ENCODE measurements at regions not wholly inside any gene's neighbourhood (a gene's known extent, or its start where the extent isn't known, plus 50 kb on each side); places are given as distances from the start of the nearest gene placed in this dataset.

DNA sequence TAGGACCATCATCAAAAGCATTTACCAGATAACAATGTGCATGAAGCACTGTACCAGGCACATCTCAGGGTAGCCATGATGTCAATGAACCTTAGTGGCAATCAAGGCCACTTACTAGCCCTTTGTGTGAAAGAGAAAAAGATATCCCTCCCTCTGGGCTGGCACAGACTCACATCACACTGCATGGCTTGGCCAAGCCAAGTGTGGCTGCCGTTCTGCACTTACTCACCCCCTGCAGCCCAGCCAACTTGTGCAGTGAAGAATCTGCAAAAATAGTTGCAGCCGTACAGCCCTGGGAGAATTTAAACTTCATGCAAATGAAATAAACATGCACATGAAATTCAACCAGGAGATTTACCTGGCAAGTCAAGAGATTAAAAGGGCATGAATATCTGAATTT is 333.5 kb downstream of the DEPDC1B start:
- H3K27ac ChIP-seq, result no peak overlapping the region
- H3K4me3 ChIP-seq, result no peak overlapping the region
- H3K4me1 ChIP-seq, result peaks cover 0 to 21% (median 11%) of the 10 kb centered on the region in 4 donors
- TF ChIP-seq POLR2A (IDR thresholded peaks at IDR 0.05), result no peak
- TF ChIP-seq, protein P1, sequence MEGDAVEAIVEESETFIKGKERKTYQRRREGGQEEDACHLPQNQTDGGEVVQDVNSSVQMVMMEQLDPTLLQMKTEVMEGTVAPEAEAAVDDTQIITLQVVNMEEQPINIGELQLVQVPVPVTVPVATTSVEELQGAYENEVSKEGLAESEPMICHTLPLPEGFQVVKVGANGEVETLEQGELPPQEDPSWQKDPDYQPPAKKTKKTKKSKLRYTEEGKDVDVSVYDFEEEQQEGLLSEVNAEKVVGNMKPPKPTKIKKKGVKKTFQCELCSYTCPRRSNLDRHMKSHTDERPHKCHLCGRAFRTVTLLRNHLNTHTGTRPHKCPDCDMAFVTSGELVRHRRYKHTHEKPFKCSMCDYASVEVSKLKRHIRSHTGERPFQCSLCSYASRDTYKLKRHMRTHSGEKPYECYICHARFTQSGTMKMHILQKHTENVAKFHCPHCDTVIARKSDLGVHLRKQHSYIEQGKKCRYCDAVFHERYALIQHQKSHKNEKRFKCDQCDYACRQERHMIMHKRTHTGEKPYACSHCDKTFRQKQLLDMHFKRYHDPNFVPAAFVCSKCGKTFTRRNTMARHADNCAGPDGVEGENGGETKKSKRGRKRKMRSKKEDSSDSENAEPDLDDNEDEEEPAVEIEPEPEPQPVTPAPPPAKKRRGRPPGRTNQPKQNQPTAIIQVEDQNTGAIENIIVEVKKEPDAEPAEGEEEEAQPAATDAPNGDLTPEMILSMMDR (IDR thresholded peaks at IDR 0.05), result no peak
- TF ChIP-seq POLR2AphosphoS5 (IDR thresholded peaks at IDR 0.05), result no peak
- no peak for TF ChIP-seq EP300 (IDR thresholded peaks at IDR 0.05)
- H3K36me3 ChIP-seq, result no peaks in the 10 kb centered on the region
- WGBS, 5 donors, result 4 to 43% (median 33%) methylated on average over 2 of the region's 2 CpGs
- DNase-seq, result no peak
- no peaks in the 10 kb centered on the region for H3K27me3 ChIP-seq
- H3K9me3 ChIP-seq, result no peaks in the 10 kb centered on the region
- intact Hi-C loops (cut with DNase I; ENCODE audit: low total_unique reads), result no loop called here

DNA sequence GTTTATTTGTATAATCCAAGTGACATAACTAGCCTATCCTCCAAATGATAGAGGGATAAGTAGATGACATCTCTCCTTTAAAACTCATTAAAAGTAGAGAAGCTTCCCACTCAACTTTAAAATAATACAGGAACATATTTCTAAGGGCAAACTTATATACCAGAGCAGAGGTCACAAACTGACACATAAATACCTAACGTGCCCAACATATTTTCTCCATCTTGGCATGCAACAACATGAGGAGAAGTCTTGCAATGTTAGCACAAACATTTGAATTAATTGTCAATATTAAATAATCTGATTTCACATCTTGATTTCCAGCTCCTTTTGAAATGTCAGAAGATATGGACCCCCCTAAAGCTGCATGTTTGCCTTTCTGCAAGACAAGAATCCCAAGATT is 335.0 kb downstream of the DEPDC1B start:
- no peak for DNase-seq
- H3K4me3 ChIP-seq, result no peak overlapping the region
- H3K27ac ChIP-seq, result no peak overlapping the region
- WGBS, 5 donors, result 28 to 45% (median 40%) methylated on average over 1 of the region's 1 CpG
- TF ChIP-seq, protein P1 (IDR thresholded peaks at IDR 0.05), result no peak
- TF ChIP-seq EP300 (IDR thresholded peaks at IDR 0.05) (no peak), POLR2AphosphoS5 (IDR thresholded peaks at IDR 0.05) (no peak), POLR2A (IDR thresholded peaks at IDR 0.05) (no peak)
- intact Hi-C loops (cut with DNase I; ENCODE audit: low total_unique reads), result no loop called here
- no peaks in the 10 kb centered on the region for H3K27me3 ChIP-seq
- H3K4me1 ChIP-seq, result peaks cover 0 to 8% (median 6%) of the 10 kb centered on the region in 4 donors
- H3K36me3 ChIP-seq, result no peaks in the 10 kb centered on the region
- no peaks in the 10 kb centered on the region for H3K9me3 ChIP-seq

DNA sequence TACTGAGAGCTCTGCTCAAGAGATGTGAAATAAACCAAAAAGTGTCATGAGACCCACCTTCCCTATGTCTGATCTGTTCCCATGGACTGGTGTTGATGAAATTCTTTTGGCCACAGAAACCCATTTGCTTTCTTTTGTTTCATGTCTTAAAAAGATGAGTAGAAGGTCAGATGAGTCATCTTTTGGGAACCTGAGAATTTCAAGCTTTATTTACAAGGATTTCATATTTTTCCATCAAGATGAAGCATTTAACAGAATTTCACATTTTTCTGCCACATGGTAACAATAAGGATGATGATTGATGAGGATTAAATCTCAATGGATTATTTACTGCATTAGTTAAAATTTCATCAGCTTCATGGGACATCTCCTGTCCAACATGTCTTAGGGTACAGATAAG is 337.8 kb downstream of the DEPDC1B start:
- intact Hi-C loops (cut with DNase I; ENCODE audit: low total_unique reads), result no loop called here
- H3K4me1 ChIP-seq, result peaks cover 0 to 8% (median 6%) of the 10 kb centered on the region in 4 donors
- H3K4me3 ChIP-seq, result no peak overlapping the region
- H3K9me3 ChIP-seq, result no peaks in the 10 kb centered on the region
- no peaks in the 10 kb centered on the region for H3K36me3 ChIP-seq
- TF ChIP-seq POLR2AphosphoS5 (IDR thresholded peaks at IDR 0.05) (no peak), EP300 (IDR thresholded peaks at IDR 0.05) (no peak), POLR2A (IDR thresholded peaks at IDR 0.05) (no peak)
- TF ChIP-seq, protein P1 (IDR thresholded peaks at IDR 0.05), result no peak
- no peak overlapping the region for H3K27ac ChIP-seq
- H3K27me3 ChIP-seq, result no peaks in the 10 kb centered on the region
- no peak for DNase-seq

DNA sequence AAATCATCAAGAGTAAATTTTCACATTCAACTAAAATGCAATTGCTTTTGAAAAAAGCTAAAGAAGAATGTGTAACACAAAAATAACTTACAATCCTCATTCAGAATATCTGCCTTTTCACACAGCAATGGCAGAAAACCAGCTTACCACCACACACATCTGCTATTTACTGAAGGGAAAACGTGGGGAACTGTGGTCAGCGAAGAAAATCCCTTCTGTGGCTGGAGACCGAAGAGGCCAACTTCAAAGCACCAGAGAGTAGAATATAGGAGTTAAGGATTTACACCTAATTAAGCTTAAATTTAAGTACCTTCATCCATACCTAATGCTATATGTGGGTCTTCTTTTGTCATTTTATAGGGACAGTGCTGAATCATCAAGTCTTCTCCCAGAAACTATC is 339.6 kb downstream of the DEPDC1B start:
- H3K36me3 ChIP-seq, result no peaks in the 10 kb centered on the region
- no peaks in the 10 kb centered on the region for H3K9me3 ChIP-seq
- intact Hi-C loops (cut with DNase I; ENCODE audit: low total_unique reads), result no loop called here
- no peak for TF ChIP-seq POLR2AphosphoS5 (IDR thresholded peaks at IDR 0.05)
- no peak for TF ChIP-seq POLR2A (IDR thresholded peaks at IDR 0.05)
- TF ChIP-seq EP300 (IDR thresholded peaks at IDR 0.05), result no peak
- TF ChIP-seq, protein P1 (IDR thresholded peaks at IDR 0.05), result no peak
- no peak overlapping the region for H3K4me3 ChIP-seq
- H3K4me1 ChIP-seq, result peaks cover 0 to 5% (median 2%) of the 10 kb centered on the region in 4 donors
- no peaks in the 10 kb centered on the region for H3K27me3 ChIP-seq
- WGBS, 5 donors, result 73 to 92% (median 89%) methylated on average over 3 of the region's 3 CpGs
- H3K27ac ChIP-seq, result no peak overlapping the region
- DNase-seq, result no peak
